Fibroblast of skin of left biceps (primary cell): ENCODE measurements at regions not wholly inside any gene's neighbourhood (a gene's known extent, or its start where the extent isn't known, plus 50 kb on each side); places are given as distances from the start of the nearest gene placed in this dataset.

ENCODE experiments used
- DNase-seq, 2 experiments: peaks; one replicate each; pipeline ENCODE4 v3.0.0-alpha.2; 2013; ENCODE audit warnings: low read depth in 2 of 2

GRCh38 chr10:129272176-129272575, 194.9 kb upstream of the MGMT start:
- no peak for DNase-seq

GRCh38 chr10:129272866-129273650, 194.0 kb upstream of the MGMT start:
- DNase-seq, result no peak

- DNase-seq, result no peak
Measured at GRCh38 chr10:129273860-129274259, 193.2 kb upstream of the MGMT start.

- no peak for DNase-seq
Measured at GRCh38 chr10:129274748-129275474, 192.1 kb upstream of the MGMT start.

- no peak for DNase-seq
Measured at GRCh38 chr10:129275886-129276285, 191.2 kb upstream of the MGMT start.

GRCh38 chr10:129277084-129277483, 190.0 kb upstream of the MGMT start:
- no peak for DNase-seq

GRCh38 chr10:129277841-129278240, 189.2 kb upstream of the MGMT start:
- no peak for DNase-seq

- no peak for DNase-seq
Measured at GRCh38 chr10:129278686-129279085, 188.4 kb upstream of the MGMT start.

- DNase-seq, result no peak
Measured at GRCh38 chr10:129279446-129280154, 187.4 kb upstream of the MGMT start.

- no peak for DNase-seq
Measured at GRCh38 chr10:129280155-129280502, 186.9 kb upstream of the MGMT start.

GRCh38 chr10:129280908-129281586, 186.0 kb upstream of the MGMT start:
- no peak for DNase-seq

GRCh38 chr10:129285459-129285858, 181.6 kb upstream of the MGMT start:
- DNase-seq, result no peak

- DNase-seq, result no peak
Measured at GRCh38 chr10:129288999-129289584, 177.9 kb upstream of the MGMT start.

- DNase-seq, result no peak
Measured at GRCh38 chr10:129293991-129294700, 172.9 kb upstream of the MGMT start.

- DNase-seq, result no peak
Measured at GRCh38 chr10:129294944-129295343, 172.1 kb upstream of the MGMT start.

GRCh38 chr10:129305046-129305445, 162.0 kb upstream of the MGMT start:
- no peak for DNase-seq

- no peak for DNase-seq
Measured at GRCh38 chr10:129307141-129307540, 159.9 kb upstream of the MGMT start.

GRCh38 chr10:129308953-129309564, 158.0 kb upstream of the MGMT start:
- no peak for DNase-seq

GRCh38 chr10:129309565-129309964, 157.5 kb upstream of the MGMT start:
- DNase-seq, result no peak

GRCh38 chr10:129310881-129311280, 156.2 kb upstream of the MGMT start:
- no peak for DNase-seq

- no peak for DNase-seq
Measured at GRCh38 chr10:129319934-129320333, 147.1 kb upstream of the MGMT start.
